ENCODE measurements at regions not wholly inside any gene's neighbourhood (a gene's known extent, or its start where the extent isn't known, plus 50 kb on each side); places are given as distances from the start of the nearest gene placed in this dataset.

- intact Hi-C loops (cut with DNase I) = no loop called here
- Histone ChIP-seq H3K27me3 (no peaks in the 10 kb centered on the region), H3K4me3 (no peak overlapping the region), H3K4me1 (peaks cover 0 to 34% (median 13%) of the 10 kb centered on the region in 12 donors), H3K9me3 (no peaks in the 10 kb centered on the region), H3K36me3 (no peaks in the 10 kb centered on the region), H3K27ac (no peak overlapping the region)
- DNase-seq (no peak), ATAC-seq (no peak)
- 96 to 99% (median 98%) methylated on average over 4 of the region's 4 CpGs for WGBS, 4 donors
- TF ChIP-seq CTCF (IDR thresholded peaks at IDR 0.05) (no peak), POLR2A (IDR thresholded peaks at IDR 0.05) (no peak)
Measured at GRCh38 chr7:47149971-47150370, 431.9 kb downstream of the TNS3 start.

DNA sequence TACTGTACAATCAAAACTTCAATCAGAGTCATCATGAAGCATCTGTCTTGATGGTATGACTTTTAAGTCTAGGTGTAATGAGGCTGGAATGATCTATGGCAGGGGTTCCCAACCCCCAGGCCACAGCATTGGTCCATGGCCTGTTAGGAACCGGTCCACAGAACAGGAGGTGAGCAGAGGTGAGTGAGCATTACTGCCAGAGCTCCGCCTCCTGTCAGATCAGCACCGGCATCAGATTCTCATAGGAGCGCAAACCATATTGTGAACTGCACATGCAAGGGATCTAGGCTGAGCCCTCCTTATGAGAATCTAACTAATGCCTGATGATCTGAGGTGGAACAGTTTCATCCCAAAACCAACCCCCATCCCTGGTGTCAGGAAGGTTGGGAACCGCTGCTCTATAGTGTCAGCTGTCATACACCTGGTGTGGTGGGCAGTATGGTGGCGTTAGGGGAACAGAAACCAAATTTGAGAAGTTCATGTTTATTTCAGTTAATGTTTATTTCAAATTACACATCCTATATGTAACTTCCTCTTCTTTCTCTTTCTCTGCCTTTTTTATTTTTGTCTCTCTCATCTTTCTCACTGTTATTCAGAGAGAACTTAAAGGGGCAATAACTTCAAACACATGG, 432.6 kb downstream of the TNS3 start:
- Histone ChIP-seq H3K27ac (no peak overlapping the region), H3K4me3 (no peak overlapping the region), H3K9me3 (no peaks in the 10 kb centered on the region), H3K27me3 (no peaks in the 10 kb centered on the region), H3K4me1 (peaks cover 0 to 34% (median 13%) of the 10 kb centered on the region in 12 donors), H3K36me3 (no peaks in the 10 kb centered on the region)
- TF ChIP-seq CTCF (IDR thresholded peaks at IDR 0.05) (no peak), POLR2A (IDR thresholded peaks at IDR 0.05) (no peak)
- ATAC-seq = no peak
- DNase-seq = no peak
- intact Hi-C loops (cut with DNase I) = no loop called here
- 87 to 96% (median 92%) methylated on average over 6 of the region's 6 CpGs for WGBS, 4 donors

GRCh38 chr7:47148536-47149207, 433.2 kb downstream of the TNS3 start:
- TF ChIP-seq POLR2A (IDR thresholded peaks at IDR 0.05) = no peak
- no peak for TF ChIP-seq CTCF (IDR thresholded peaks at IDR 0.05)

DNA sequence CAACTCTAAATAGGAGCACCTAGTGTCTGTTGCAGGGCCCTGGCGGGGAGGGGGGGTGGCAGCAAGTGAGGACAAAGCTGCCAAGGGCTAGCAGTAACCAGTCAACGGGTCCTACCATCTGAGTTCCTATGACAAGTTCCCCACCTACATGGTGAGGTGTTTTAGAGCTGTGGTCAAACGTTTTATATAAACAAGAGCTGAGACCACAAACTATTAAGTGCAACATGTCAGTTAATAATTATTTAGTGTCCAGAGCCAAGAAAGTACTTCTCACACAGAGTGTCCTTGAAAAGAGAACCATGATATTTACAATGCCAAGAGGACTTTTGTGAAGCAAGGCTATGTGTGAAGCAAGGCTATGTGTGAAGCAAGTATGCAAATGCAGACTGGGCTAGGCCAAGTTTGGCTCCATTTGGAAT, 434.7 kb downstream of the TNS3 start:
- TF ChIP-seq POLR2A (IDR thresholded peaks at IDR 0.05) (no peak), CTCF (IDR thresholded peaks at IDR 0.05) (no peak)
- DNase-seq (no peak), ATAC-seq (no peak)
- H3K27me3 ChIP-seq = no peaks in the 10 kb centered on the region
- peaks cover 0 to 15% (median 0%) of the 10 kb centered on the region in 12 donors for H3K4me1 ChIP-seq
- no peak overlapping the region for H3K4me3 ChIP-seq
- intact Hi-C loops (cut with DNase I) = no loop called here
- WGBS, 4 donors = 38 to 79% (median 64%) methylated on average over 3 of the region's 3 CpGs
- no peaks in the 10 kb centered on the region for H3K36me3 ChIP-seq
- no peak overlapping the region for H3K27ac ChIP-seq
- no peaks in the 10 kb centered on the region for H3K9me3 ChIP-seq

More at GRCh38 chr7:47148536-47149207, 433.2 kb downstream of the TNS3 start:
- no peak for DNase-seq
- 41 to 48% (median 46%) methylated on average over 5 of the region's 5 CpGs for WGBS, 4 donors
- H3K27me3 ChIP-seq = no peaks in the 10 kb centered on the region
- no peaks in the 10 kb centered on the region for H3K36me3 ChIP-seq
- H3K4me3 ChIP-seq = no peak overlapping the region
- intact Hi-C loops (cut with DNase I) = no loop called here
- no peaks in the 10 kb centered on the region for H3K9me3 ChIP-seq
- H3K4me1 ChIP-seq = peaks cover 0 to 28% (median 10%) of the 10 kb centered on the region in 12 donors
- H3K27ac ChIP-seq = no peak overlapping the region
- no peak for ATAC-seq

Measured in heart left ventricle (tissue), 16 donors.